SK-N-SH (cell line): ENCODE measurements at regions not wholly inside any gene's neighbourhood (a gene's known extent, or its start where the extent isn't known, plus 50 kb on each side); places are given as distances from the start of the nearest gene placed in this dataset.

Experiments
- EZH2phosphoT487 ChIP-seq: fragments of 200-600 bp; sonication (generic); IDR thresholded peaks from 2 replicates; pipeline ENCODE4 v1.6.1; 2017; ENCODE audit warnings: low read depth, mixed run types, mild to moderate bottlenecking, antibody characterized with exemption, moderate library complexity, borderline replicate concordance
- JUND ChIP-seq: IDR thresholded peaks from 2 replicates; pipeline ENCODE4 v1.4.0; 2012
- SMC3 ChIP-seq: IDR thresholded peaks from 2 replicates; pipeline ENCODE4 v1.6.1; 2012; ENCODE audit warnings: low read depth, low read length, improper control_type of control experiment
- TAF1 ChIP-seq: IDR thresholded peaks from 2 replicates; pipeline ENCODE4 v1.6.1; 2012; ENCODE audit warnings: low read depth, mild to moderate bottlenecking, low read length, moderate library complexity, borderline replicate concordance
- TF ChIP-seq, protein P1 (sequence below): fragments of 200-600 bp; sonication (generic); IDR thresholded peaks from 2 replicates; pipeline ENCODE4 v1.6.1; 2017; ENCODE audit warnings: antibody characterized with exemption, mild to moderate bottlenecking, moderate library complexity
- TF ChIP-seq, protein P2 (sequence below): IDR thresholded peaks from 2 replicates; pipeline ENCODE4 v1.4.0; 2012; ENCODE audit warnings: low read depth
- TF ChIP-seq, protein P3 (sequence below): IDR thresholded peaks from 2 replicates; pipeline ENCODE4; 2012

DNA sequence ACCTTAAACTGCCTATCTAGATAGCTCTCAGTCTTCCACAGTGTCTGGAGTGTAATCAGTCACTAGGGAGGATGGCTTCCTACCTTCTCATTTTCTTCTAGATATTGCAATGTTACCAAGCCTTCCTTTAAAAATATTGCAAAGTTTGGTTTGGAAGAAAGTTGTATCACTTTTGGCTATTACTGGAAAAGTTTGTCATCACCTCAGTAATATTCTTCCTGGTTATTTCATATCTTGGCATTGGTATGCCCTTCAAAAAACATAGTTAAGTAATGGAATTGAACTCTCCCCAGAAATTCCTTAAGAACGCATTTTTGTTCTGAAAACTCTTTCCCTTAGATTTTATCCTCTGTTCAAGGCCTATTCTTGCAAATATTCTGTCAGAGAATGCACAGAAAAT is 179.3 kb upstream of the MME start:
- TF ChIP-seq, protein P1, sequence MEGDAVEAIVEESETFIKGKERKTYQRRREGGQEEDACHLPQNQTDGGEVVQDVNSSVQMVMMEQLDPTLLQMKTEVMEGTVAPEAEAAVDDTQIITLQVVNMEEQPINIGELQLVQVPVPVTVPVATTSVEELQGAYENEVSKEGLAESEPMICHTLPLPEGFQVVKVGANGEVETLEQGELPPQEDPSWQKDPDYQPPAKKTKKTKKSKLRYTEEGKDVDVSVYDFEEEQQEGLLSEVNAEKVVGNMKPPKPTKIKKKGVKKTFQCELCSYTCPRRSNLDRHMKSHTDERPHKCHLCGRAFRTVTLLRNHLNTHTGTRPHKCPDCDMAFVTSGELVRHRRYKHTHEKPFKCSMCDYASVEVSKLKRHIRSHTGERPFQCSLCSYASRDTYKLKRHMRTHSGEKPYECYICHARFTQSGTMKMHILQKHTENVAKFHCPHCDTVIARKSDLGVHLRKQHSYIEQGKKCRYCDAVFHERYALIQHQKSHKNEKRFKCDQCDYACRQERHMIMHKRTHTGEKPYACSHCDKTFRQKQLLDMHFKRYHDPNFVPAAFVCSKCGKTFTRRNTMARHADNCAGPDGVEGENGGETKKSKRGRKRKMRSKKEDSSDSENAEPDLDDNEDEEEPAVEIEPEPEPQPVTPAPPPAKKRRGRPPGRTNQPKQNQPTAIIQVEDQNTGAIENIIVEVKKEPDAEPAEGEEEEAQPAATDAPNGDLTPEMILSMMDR = no peak
- TF ChIP-seq TAF1 (no peak), EZH2phosphoT487 (no peak), SMC3 (no peak), JUND (no peak)
- TF ChIP-seq, protein P2, sequence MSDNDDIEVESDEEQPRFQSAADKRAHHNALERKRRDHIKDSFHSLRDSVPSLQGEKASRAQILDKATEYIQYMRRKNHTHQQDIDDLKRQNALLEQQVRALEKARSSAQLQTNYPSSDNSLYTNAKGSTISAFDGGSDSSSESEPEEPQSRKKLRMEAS = no peak
- TF ChIP-seq, protein P3, sequence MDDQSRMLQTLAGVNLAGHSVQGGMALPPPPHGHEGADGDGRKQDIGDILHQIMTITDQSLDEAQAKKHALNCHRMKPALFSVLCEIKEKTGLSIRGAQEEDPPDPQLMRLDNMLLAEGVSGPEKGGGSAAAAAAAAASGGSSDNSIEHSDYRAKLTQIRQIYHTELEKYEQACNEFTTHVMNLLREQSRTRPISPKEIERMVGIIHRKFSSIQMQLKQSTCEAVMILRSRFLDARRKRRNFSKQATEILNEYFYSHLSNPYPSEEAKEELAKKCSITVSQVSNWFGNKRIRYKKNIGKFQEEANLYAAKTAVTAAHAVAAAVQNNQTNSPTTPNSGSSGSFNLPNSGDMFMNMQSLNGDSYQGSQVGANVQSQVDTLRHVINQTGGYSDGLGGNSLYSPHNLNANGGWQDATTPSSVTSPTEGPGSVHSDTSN = no peak; the same call in 1 of the 2 replicates
